Lung (tissue), 11 donors: ENCODE measurements at regions not wholly inside any gene's neighbourhood (a gene's known extent, or its start where the extent isn't known, plus 50 kb on each side); places are given as distances from the start of the nearest gene placed in this dataset.

ENCODE experiments used
- ATAC-seq: fragments of 200-7000 bp; cut with Tn5 transposase; one replicate; pipeline ENCODE4 v1.9.1; 2020; ENCODE audit warnings: moderate number of reproducible peaks; ENCODE audit not compliant: insufficient read depth, low FRiP score
- DNase-seq, 3 donors: peaks; one replicate each; pipeline ENCODE4 v3.0.0-alpha.2; 2013 to 2017
- H3K27ac ChIP-seq, 2 donors: one replicate each; pipeline ENCODE4 v1.5.1; 2013; ENCODE audit warnings: mild to moderate bottlenecking in 2 of 2, moderate library complexity in 2 of 2, control low read depth in 1 of 2, inconsistent platforms in 1 of 2, low read depth in 1 of 2, low read length in 1 of 2
- H3K27me3 ChIP-seq, 3 donors: one replicate each; pipeline ENCODE4 v1.5.1; 2013; ENCODE audit warnings: low read length in 2 of 3; ENCODE audit not compliant: control insufficient read depth in 3 of 3, insufficient read depth in 3 of 3
- H3K36me3 ChIP-seq, 4 donors: one replicate each; pipeline ENCODE4 v1.5.1; 2013; ENCODE audit warnings: low read length in 4 of 4, mild to moderate bottlenecking in 1 of 4, moderate library complexity in 1 of 4; ENCODE audit not compliant: control insufficient read depth in 4 of 4, insufficient read depth in 4 of 4
- H3K4me1 ChIP-seq, 5 donors: one replicate each; pipeline ENCODE4 v1.5.1; 2013; ENCODE audit warnings: low read length in 5 of 5, mild to moderate bottlenecking in 2 of 5, moderate library complexity in 1 of 5; ENCODE audit not compliant: control insufficient read depth in 5 of 5, insufficient read depth in 5 of 5
- H3K4me3 ChIP-seq: one replicate; pipeline ENCODE4 v1.5.1; 2013; ENCODE audit warnings: mild to moderate bottlenecking, control low read depth, moderate library complexity
- H3K9ac ChIP-seq, 2 donors: one replicate each; pipeline ENCODE4 v1.5.1; 2013; ENCODE audit warnings: low read length in 2 of 2, control low read depth in 1 of 2; ENCODE audit not compliant: insufficient read depth in 1 of 2
- H3K9me3 ChIP-seq, 4 donors: one replicate each; pipeline ENCODE4 v1.5.1; 2013; ENCODE audit warnings: low read length in 3 of 4, mild to moderate bottlenecking in 1 of 4, moderate library complexity in 1 of 4; ENCODE audit not compliant: control insufficient read depth in 4 of 4, insufficient read depth in 3 of 4
- CTCF ChIP-seq: IDR thresholded peaks from 2 replicates; pipeline ENCODE4 v1.5.1; 2012; ENCODE audit warnings: mild to moderate bottlenecking; ENCODE audit errors: control extremely low read depth, extremely low read depth
- WGBS, 2 donors: extraction: QIAGEN DNeasy Blood & Tissue Kit; methylation state at CpG; one replicate each; pipeline ENCODE4 v1.1.7; 2013; 5-methylcytosine and 5-hydroxymethylcytosine counted together
- donor health status: control.
- donor health status: control.
- donor health status: Bipolar disorder and iron deficiency.
- donor health status: healthy.
- donor health status: DM: yes; HTN: yes; CAD: no.

- H3K4me1 ChIP-seq, result peaks cover 0 to 41% (median 5%) of the 10 kb centered on the region in 5 donors
- H3K27ac ChIP-seq, result no peak overlapping the region
- WGBS, 2 donors, result 87 to 94% methylated on average over 3 of the region's 3 CpGs
- no peak overlapping the region for H3K4me3 ChIP-seq
- TF ChIP-seq CTCF, result no peak
- no peak overlapping the region for H3K9ac ChIP-seq
- no peaks in the 10 kb centered on the region for H3K36me3 ChIP-seq
- no peak for DNase-seq
- ATAC-seq, result no peak
- no peaks in the 10 kb centered on the region for H3K9me3 ChIP-seq
- H3K27me3 ChIP-seq, result no peaks in the 10 kb centered on the region
These were observed 138.6 kb upstream of the TSC22D2 start for GRCh38 chr3:150269526-150269925.

DNA sequence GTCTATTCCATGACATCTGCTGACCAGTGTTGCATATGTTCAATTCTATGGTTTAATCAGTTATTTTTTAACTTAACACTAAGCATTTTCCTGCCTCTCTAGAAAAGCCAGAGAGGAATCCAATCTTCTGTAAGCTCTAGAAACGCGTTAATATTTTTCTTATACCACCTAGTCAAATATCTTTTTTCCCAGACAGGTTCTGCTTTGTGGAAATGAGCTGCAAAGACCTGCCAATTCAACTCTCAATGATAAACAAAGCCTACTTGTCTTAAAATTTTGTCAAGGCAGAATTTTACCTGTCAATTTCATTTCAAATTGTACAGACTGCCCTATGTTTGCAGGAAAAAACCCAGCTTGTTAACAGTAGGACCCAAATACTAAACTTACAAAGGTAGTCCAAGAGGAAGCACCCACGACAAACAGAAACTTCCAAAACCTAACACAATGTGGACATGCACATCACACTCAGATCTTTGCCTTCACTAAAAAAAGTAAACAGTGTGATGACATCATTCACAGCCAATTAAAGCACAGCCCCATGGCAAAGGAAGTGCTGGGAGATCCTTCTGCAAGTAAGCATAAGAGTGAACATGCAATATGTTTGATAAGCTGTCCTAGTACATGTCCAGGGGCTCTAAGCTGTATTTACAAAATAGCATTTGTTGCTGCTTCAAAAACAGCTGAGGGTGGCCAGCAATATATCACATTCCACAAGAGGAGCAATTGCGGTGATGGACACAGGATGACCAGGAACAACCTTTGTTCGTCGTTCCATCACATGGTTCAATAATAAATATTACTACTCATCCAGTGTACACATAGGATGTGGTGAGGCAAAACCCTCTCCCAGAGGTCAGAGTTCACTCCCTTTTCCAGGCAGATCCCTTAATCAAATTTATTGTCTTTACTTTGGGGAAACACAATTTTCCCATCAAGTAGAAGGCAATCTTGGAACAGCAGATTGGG is 139.4 kb upstream of the TSC22D2 start:
- 63 to 77% methylated on average over 6 of the region's 6 CpGs for WGBS, 2 donors
- Histone ChIP-seq H3K9me3 (no peaks in the 10 kb centered on the region), H3K4me1 (peaks cover 0 to 41% (median 5%) of the 10 kb centered on the region in 5 donors), H3K36me3 (no peaks in the 10 kb centered on the region), H3K27me3 (no peaks in the 10 kb centered on the region), H3K27ac (no peak overlapping the region), H3K4me3 (no peak overlapping the region), H3K9ac (no peak overlapping the region)
- no peak for ATAC-seq
- no peak for TF ChIP-seq CTCF
- DNase-seq, result peak; percentile 40 to 81 (median 80)

- Histone ChIP-seq H3K4me1 (peaks cover 0 to 41% (median 5%) of the 10 kb centered on the region in 5 donors), H3K36me3 (no peaks in the 10 kb centered on the region)
- WGBS, 2 donors, result 94 to 98% methylated on average over 2 of the region's 2 CpGs
These were observed 140.8 kb upstream of the TSC22D2 start for GRCh38 chr3:150267288-150267687.

More at GRCh38 chr3:150267288-150267687, 140.8 kb upstream of the TSC22D2 start:
- H3K4me3 ChIP-seq, result no peak overlapping the region
- H3K9me3 ChIP-seq, result no peaks in the 10 kb centered on the region
- no peaks in the 10 kb centered on the region for H3K27me3 ChIP-seq
- H3K9ac ChIP-seq, result no peak overlapping the region
- no peak overlapping the region for H3K27ac ChIP-seq
- TF ChIP-seq CTCF, result no peak
- ATAC-seq (no peak), DNase-seq (no peak)
